ENCODE measurements at regions not wholly inside any gene's neighbourhood (a gene's known extent, or its start where the extent isn't known, plus 50 kb on each side); places are given as distances from the start of the nearest gene placed in this dataset.

- no peak for TF ChIP-seq POLR2AphosphoS5 (IDR thresholded peaks at IDR 0.05; ENCODE audit: low read depth, low read length)
- TF ChIP-seq TAF1 (IDR thresholded peaks at IDR 0.05; ENCODE audit: borderline replicate concordance, insufficient read depth, low read length), result no peak
These were observed 933.6 kb downstream of the EFNA5 start for GRCh38 chr5:106737111-106737510.

Measured in PFSK-1 (cell line).